Gastroesophageal sphincter (tissue), 4 donors: ENCODE measurements at regions not wholly inside any gene's neighbourhood (a gene's known extent, or its start where the extent isn't known, plus 50 kb on each side); places are given as distances from the start of the nearest gene placed in this dataset.
A peak's percentile ranks its signal among the peaks of the same experiment; 100 is the strongest.

ENCODE experiments used
- ATAC-seq: fragments of 150-250 bp; one replicate; pipeline ENCODE4 v1.9.1; 2016; ENCODE audit warnings: mild to moderate bottlenecking, moderate library complexity
- H3K27ac ChIP-seq, 4 donors: fragments of 200-600 bp; sonication (generic) in 3 of 4; 1 replicate in 3 of 4; 2 replicates in 1 of 4; pipeline ENCODE4 v1.5.1; 2016 to 2019
- H3K27me3 ChIP-seq: fragments of 200-600 bp; sonication (generic); one replicate; pipeline ENCODE4 v1.5.1; 2019
- H3K36me3 ChIP-seq, 2 donors: fragments of 200-600 bp; sonication (generic); one replicate each; pipeline ENCODE4 v1.5.1; 2019; ENCODE audit warnings: control low read depth in 1 of 2
- H3K4me1 ChIP-seq, 3 donors: fragments of 200-600 bp; sonication (generic); 1 replicate in 2 of 3; 2 replicates in 1 of 3; pipeline ENCODE4 v1.5.1; 2016 to 2019; ENCODE audit warnings: control low read depth in 2 of 3
- H3K4me3 ChIP-seq, 2 donors: fragments of 200-600 bp; sonication (generic); one replicate each; pipeline ENCODE4 v1.5.1; 2019; ENCODE audit warnings: mild to moderate bottlenecking in 1 of 2, moderate library complexity in 1 of 2
- H3K9me3 ChIP-seq, 3 donors: fragments of 200-600 bp; sonication (generic); one replicate each; pipeline ENCODE4 v1.5.1; 2017 to 2019; ENCODE audit warnings: control low read depth in 2 of 3
- EP300 ChIP-seq: sonication (generic); formaldehyde crosslinking; IDR thresholded peaks from one replicate; pipeline ENCODE4 v1.6.1; 2017; ENCODE audit warnings: antibody characterized with exemption, mild to moderate bottlenecking
- POLR2A ChIP-seq, 2 donors: fragments of 450-650 bp; IDR thresholded peaks; one replicate each; pipeline ENCODE4 v1.6.1; 2017; ENCODE audit warnings: antibody characterized with exemption in 2 of 2, mild to moderate bottlenecking in 2 of 2, moderate library complexity in 1 of 2
- POLR2AphosphoS5 ChIP-seq: sonication (generic); formaldehyde crosslinking; IDR thresholded peaks from one replicate; pipeline ENCODE4 v1.6.1; 2017; ENCODE audit warnings: antibody characterized with exemption
- WGBS, 2 donors: methylation state at CpG; one replicate each; pipeline ENCODE4 v1.1.5; 2018; ENCODE audit warnings: low coverage in 1 of 2; 5-methylcytosine and 5-hydroxymethylcytosine counted together
- TF ChIP-seq, protein P1 (sequence below), 4 experiments: fragments of 200-600 bp in 2 of 4; fragments of 450-650 bp in 2 of 4; sonication (generic) in 1 of 4; IDR thresholded peaks; one replicate each; pipeline ENCODE4 v1.5.1; 2017 to 2019; ENCODE audit warnings: antibody characterized with exemption in 4 of 4, mild to moderate bottlenecking in 2 of 4, moderate library complexity in 2 of 4

DNA sequence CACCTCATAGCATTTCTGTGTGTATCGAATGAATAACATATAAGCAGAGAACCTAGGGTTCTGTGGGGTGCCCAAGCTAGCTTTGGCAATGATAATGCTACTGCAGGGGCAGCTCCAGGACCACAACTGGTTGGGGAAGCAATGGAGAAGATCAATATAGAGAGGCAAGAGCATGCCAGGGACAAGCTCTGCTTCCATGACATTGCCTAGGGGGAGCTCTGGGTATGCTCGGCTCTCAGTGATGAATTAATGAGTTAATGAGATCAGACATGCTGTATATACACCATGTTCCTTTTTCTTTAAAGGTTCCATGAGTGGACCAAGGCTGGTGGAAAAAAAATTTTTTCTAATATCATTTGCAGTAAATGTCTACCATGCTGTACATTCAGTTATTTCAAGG, 618.4 kb downstream of the BCL11A start:
- H3K4me1 ChIP-seq = no peaks in the 10 kb centered on the region
- H3K27me3 ChIP-seq = no peaks in the 10 kb centered on the region
- H3K27ac ChIP-seq = no peak overlapping the region
- H3K36me3 ChIP-seq = no peaks in the 10 kb centered on the region
- no peaks in the 10 kb centered on the region for H3K9me3 ChIP-seq
- 80 to 100% methylated on average over 1 to 2 of the region's 2 CpGs for WGBS, 2 donors
- TF ChIP-seq EP300 (no peak), POLR2AphosphoS5 (no peak), POLR2A (IDR thresholded peaks at IDR 0.05) (no peak)
- TF ChIP-seq, protein P1, sequence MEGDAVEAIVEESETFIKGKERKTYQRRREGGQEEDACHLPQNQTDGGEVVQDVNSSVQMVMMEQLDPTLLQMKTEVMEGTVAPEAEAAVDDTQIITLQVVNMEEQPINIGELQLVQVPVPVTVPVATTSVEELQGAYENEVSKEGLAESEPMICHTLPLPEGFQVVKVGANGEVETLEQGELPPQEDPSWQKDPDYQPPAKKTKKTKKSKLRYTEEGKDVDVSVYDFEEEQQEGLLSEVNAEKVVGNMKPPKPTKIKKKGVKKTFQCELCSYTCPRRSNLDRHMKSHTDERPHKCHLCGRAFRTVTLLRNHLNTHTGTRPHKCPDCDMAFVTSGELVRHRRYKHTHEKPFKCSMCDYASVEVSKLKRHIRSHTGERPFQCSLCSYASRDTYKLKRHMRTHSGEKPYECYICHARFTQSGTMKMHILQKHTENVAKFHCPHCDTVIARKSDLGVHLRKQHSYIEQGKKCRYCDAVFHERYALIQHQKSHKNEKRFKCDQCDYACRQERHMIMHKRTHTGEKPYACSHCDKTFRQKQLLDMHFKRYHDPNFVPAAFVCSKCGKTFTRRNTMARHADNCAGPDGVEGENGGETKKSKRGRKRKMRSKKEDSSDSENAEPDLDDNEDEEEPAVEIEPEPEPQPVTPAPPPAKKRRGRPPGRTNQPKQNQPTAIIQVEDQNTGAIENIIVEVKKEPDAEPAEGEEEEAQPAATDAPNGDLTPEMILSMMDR (IDR thresholded peaks at IDR 0.05) = no peak
- H3K4me3 ChIP-seq = no peak overlapping the region
- no peak for ATAC-seq

DNA sequence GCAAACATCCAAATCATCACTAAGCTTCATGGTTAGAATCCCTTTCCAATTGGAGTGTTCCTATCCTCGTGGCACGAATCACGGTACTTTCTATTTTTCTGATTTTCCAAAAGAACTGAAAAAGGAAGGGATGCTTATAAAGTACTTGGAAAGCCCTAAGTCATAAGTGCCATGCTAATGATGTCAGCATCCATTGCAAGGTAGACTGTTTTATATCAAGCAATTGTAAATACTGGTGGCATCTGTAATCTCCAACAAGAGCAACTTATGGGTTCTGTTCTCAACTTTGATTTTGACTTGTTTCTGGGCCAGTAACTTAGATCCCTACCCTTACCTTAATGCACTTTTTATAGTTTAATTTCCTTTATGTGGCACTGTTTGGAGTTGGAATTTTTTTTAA, 619.5 kb downstream of the BCL11A start:
- TF ChIP-seq POLR2AphosphoS5 (peak; percentile 52), POLR2A (IDR thresholded peaks at IDR 0.05) (no peak), EP300 (no peak)
- TF ChIP-seq, protein P1 (IDR thresholded peaks at IDR 0.05) = no peak
- no peak for ATAC-seq
- no peak overlapping the region for H3K27ac ChIP-seq

DNA sequence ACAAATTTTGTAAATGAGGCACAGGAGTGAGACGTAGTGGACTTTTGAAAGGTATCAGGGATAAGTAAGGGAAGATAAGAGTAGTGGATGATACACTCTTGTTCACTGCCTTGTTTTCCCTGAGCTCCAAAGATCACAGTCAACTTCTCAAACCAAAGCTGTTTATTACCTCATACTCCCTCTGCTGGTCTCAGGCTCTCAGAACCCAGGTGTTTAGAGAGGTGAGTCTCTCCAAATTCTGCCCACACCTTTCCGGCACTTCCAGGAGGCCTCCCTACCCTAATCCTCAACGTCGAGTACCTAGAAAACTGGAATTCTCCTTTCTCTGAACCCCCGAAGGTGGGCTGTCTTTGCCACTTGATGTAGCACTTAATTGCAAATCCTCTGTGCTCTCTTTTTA, 621.1 kb downstream of the BCL11A start:
- no peaks in the 10 kb centered on the region for H3K36me3 ChIP-seq
- H3K27me3 ChIP-seq = no peaks in the 10 kb centered on the region
- no peaks in the 10 kb centered on the region for H3K4me1 ChIP-seq
- no peak overlapping the region for H3K4me3 ChIP-seq
- ATAC-seq = no peak
- H3K27ac ChIP-seq = no peak overlapping the region
- WGBS, 2 donors = 50 to 79% methylated on average over 1 to 5 of the region's 5 CpGs
- TF ChIP-seq POLR2AphosphoS5 (no peak), EP300 (no peak), POLR2A (IDR thresholded peaks at IDR 0.05) (no peak)
- TF ChIP-seq, protein P1 (IDR thresholded peaks at IDR 0.05) = no peak
- H3K9me3 ChIP-seq = no peaks in the 10 kb centered on the region

More for the DNA sequence above, 619.5 kb downstream of the BCL11A start:
- H3K27me3 ChIP-seq = no peaks in the 10 kb centered on the region
- 59 to 86% methylated on average over 3 of the region's 3 CpGs for WGBS, 2 donors
- no peaks in the 10 kb centered on the region for H3K9me3 ChIP-seq
- H3K36me3 ChIP-seq = no peaks in the 10 kb centered on the region
- H3K4me3 ChIP-seq = no peak overlapping the region
- no peaks in the 10 kb centered on the region for H3K4me1 ChIP-seq

DNA sequence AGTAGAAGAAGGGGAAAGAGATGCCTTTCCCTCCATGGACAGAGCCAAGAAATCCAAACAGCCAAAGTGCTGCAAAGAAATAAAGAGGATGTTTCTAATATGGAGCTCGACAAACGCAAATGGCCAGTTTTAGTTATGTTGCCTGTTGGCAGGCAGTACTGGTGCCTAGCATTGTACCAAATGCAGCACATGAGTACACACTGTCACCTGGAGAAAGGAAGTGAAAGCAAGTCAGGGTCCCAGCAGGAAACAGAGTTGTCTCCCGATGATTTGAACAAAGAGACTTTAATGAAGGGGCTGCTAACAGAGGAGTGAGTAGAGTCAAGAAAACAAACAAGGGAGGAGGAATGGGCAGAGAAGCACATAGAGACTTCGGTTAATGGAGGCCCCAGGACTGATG, 623.0 kb downstream of the BCL11A start:
- no peak for ATAC-seq

DNA sequence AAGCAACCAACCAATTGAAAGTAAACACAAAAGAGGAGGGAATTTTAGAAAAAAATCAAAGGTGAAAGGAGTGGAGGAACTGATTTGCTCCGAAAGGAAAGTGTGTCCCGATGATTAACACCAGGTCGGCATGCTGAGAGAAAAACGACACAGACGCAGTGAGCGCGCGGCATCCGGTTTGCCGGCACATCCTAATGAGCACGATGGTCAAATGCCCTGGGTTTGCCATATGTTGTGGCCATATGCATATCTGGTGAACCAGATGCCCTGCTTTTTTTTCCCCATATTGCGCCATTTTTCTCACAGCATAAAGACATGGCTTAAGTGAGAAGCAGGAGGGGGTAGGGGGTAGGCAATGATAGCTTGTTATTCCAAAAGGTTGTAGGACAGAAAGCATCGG, 626.7 kb downstream of the BCL11A start:
- H3K36me3 ChIP-seq = no peaks in the 10 kb centered on the region
- H3K9me3 ChIP-seq = no peaks in the 10 kb centered on the region
- no peak overlapping the region for H3K27ac ChIP-seq
- 86 to 92% methylated on average over 1 to 10 of the region's 13 CpGs for WGBS, 2 donors
- H3K27me3 ChIP-seq = no peaks in the 10 kb centered on the region
- no peak for TF ChIP-seq POLR2A (IDR thresholded peaks at IDR 0.05)
- TF ChIP-seq POLR2AphosphoS5 = no peak
- no peak for TF ChIP-seq EP300
- TF ChIP-seq, protein P1 (IDR thresholded peaks at IDR 0.05) = no peak
- no peaks in the 10 kb centered on the region for H3K4me1 ChIP-seq
- ATAC-seq = no peak
- H3K4me3 ChIP-seq = no peak overlapping the region

More for the DNA sequence above, 623.0 kb downstream of the BCL11A start:
- TF ChIP-seq, protein P1 (IDR thresholded peaks at IDR 0.05) = no peak
- TF ChIP-seq POLR2AphosphoS5 (no peak), EP300 (no peak), POLR2A (IDR thresholded peaks at IDR 0.05) (no peak)
- Histone ChIP-seq H3K27ac (no peak overlapping the region), H3K36me3 (no peaks in the 10 kb centered on the region), H3K4me3 (no peak overlapping the region), H3K4me1 (no peaks in the 10 kb centered on the region), H3K27me3 (no peaks in the 10 kb centered on the region), H3K9me3 (no peaks in the 10 kb centered on the region)
- 70 to 86% methylated on average over 2 to 4 of the region's 4 CpGs for WGBS, 2 donors
